LNCAP (cell line): ENCODE measurements at regions not wholly inside any gene's neighbourhood (a gene's known extent, or its start where the extent isn't known, plus 50 kb on each side); places are given as distances from the start of the nearest gene placed in this dataset.

Experiments
- TF ChIP-seq, protein P1 (sequence below): fragments of 450-650 bp; IDR thresholded peaks from 2 replicates; pipeline ENCODE4 v1.5.1; 2017; ENCODE audit warnings: mild to moderate bottlenecking

DNA sequence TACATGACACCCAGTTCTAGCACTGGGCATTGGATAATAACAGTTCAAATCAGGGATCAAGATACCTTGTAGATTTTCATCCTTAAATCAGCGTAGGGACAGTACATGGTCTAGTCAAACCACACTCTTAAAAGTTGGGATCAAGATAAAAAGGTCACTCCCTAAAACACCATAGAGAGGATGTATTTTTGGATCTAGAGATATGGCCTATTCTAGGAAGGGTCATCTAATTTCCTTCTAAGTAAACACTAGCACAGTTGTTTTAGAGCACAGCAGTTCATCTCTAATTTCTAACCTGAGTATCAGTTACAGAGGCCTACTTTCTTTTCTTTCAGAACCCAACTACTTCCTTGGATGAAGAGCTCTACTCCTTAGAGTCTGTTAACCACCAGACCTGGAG is 166.4 kb upstream of the GRIN3A start:
- TF ChIP-seq, protein P1, sequence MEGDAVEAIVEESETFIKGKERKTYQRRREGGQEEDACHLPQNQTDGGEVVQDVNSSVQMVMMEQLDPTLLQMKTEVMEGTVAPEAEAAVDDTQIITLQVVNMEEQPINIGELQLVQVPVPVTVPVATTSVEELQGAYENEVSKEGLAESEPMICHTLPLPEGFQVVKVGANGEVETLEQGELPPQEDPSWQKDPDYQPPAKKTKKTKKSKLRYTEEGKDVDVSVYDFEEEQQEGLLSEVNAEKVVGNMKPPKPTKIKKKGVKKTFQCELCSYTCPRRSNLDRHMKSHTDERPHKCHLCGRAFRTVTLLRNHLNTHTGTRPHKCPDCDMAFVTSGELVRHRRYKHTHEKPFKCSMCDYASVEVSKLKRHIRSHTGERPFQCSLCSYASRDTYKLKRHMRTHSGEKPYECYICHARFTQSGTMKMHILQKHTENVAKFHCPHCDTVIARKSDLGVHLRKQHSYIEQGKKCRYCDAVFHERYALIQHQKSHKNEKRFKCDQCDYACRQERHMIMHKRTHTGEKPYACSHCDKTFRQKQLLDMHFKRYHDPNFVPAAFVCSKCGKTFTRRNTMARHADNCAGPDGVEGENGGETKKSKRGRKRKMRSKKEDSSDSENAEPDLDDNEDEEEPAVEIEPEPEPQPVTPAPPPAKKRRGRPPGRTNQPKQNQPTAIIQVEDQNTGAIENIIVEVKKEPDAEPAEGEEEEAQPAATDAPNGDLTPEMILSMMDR, result no peak

DNA sequence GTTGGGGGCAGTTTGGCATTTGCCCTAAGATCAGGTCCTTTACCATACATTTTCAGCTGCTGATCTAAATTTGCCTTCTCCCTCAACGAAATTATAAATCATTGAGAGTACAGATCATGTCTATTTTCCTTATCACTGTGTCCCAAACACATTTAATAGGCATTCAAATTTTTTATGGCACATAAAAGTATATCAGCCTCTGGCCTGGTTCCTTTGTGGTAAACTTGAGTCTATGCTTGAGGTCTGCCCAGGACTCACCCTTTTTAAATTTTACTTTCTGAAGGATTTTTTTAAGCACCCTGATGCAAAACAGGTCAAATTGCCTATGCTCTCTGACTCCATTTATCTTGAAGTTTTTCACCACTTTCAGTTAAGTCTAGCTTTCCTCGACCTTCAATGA is 163.6 kb upstream of the GRIN3A start:
- TF ChIP-seq, protein P1, result no peak

DNA sequence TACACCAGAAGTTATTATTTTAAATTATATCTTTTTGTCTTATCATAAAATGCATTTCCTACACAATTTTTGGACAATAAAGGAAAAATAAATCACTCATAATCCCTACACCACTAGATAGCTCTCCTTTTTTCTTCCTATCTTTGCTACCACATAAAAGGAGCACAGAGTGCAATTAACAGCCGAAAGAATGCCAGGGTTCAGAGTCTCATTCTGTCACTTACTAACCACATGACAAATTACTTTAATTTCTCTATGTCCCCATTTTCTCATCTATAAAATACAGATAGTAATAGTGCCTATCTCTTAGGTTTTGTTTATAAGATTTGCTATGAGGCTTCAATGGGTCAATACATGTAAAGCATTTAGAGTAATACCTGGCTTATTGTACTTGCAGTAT is 158.7 kb upstream of the GRIN3A start:
- TF ChIP-seq, protein P1, result no peak

DNA sequence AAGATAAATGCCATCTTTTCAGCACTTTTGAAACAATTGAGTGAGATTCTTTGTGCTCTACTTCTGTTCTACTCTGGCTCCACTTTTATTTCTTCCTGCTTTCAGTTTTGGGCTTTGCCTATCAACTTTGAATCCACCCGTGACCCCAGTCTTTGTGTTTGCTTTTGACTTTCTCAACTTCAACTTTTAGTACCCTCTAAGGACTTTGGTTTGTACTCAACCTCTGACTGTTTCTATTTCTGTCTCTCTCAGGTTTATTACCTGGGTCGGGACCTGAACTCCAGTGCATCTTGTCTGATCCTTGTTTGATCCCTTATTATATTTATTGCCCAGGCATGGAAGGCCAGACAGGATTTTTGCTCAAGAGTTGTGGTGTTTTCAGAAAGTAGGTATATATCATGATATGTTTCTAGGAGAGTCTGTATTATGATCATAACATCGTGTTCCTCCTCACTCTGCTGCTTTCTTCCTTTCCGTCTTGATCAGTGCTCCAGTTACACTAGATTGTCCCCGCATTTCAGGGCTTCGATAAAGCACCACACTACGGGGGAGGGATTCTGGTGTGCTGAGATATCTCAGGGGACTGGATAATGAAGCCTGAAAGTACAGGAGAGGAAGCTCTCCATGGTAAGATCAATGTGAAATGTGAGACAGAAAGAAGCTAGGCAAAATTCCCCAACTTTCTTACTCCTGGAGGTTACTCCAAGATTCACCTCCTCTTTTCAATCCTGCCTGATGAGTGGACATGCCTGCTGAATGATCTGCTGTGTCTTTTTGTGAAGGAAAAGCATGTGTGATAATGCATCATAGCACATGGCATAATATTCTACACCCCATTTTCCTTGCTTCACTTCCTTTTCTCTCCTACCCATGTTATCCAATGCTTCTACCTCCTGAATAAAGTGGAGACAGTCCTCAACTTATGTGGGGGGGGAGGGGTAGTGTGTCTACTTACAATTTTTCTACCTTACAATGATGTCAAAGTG is 155.5 kb upstream of the GRIN3A start:
- TF ChIP-seq, protein P1, result no peak

DNA sequence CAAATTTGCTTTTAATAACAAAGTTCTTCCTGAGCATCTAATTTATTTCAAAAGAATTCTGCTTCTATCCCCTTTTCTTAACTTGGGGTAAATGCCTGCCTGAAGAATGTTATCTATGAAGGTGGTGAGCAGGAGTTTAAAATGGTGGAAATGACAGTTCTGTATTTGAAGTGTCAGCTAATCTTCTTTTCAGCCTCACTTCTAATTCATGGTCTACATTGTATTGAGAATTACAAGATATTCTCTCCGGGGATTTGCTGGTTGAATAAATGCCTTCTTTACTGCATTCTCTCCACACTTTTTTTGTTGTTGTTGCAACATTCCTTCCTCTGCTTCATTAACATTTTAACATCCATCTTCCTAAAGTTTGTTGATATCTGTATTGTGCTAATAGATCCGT is 143.1 kb upstream of the GRIN3A start:
- TF ChIP-seq, protein P1, result no peak

DNA sequence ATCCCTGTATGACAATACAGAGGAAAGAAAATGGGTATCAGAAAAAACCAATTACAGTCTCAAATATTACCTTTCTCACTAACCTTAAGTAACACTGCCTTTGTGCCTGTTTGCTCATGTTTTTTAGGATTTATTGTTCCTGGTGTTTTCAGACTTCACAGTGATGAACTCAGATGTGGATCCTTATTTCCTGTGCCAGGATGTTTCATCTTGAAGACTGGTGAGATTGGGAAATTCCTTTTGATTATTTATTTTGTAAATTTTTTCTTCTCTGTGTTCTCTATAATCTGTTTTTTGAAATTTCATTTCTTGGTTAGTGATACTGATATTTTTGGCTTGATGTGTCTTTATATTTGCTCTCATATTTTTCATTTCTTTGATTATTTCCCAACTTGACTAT is 142.4 kb upstream of the GRIN3A start:
- TF ChIP-seq, protein P1, result no peak

DNA sequence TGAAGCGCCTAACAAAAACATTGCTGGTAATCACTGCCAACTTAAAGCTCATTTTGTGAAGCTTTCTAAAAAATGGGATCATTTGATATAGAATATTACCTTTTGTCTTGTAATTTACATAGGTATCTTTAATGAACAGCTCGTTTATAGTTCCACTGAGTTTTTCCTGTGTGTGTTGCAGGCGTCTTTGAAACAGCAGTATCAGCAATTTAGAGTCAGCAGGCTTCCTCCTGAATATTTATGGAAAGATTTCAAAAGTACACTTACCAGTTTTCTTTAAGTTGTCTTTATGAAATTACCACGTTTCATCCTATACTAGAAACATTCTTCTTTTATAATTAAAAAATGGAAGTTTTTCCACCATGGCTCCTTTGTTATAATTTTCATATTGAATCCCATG is 140.3 kb upstream of the GRIN3A start:
- TF ChIP-seq, protein P1, result no peak
